NB4 (cell line): ENCODE measurements at regions not wholly inside any gene's neighbourhood (a gene's known extent, or its start where the extent isn't known, plus 50 kb on each side); places are given as distances from the start of the nearest gene placed in this dataset.

Experiments used
- CTCF ChIP-seq: IDR thresholded peaks from one replicate; pipeline ENCODE4 v1.5.1; 2012; ENCODE audit warnings: low read depth, low read length
- MAX ChIP-seq: IDR thresholded peaks from 2 replicates; pipeline ENCODE4 v1.6.1; 2011; ENCODE audit warnings: low read depth, low read length
- POLR2A ChIP-seq: IDR thresholded peaks from 2 replicates; pipeline ENCODE4 v1.6.1; 2011; ENCODE audit warnings: mild to moderate bottlenecking; ENCODE audit not compliant: insufficient read length; ENCODE audit errors: extremely low read depth

- TF ChIP-seq CTCF (no peak), MAX (no peak), POLR2A (no peak)
Measured at GRCh38 chr10:107453561-107453960, 289.1 kb upstream of the SORCS1 start.
